ENCODE measurements at regions not wholly inside any gene's neighbourhood (a gene's known extent, or its start where the extent isn't known, plus 50 kb on each side); places are given as distances from the start of the nearest gene placed in this dataset.

GRCh38 chr7:3112479-3113134 is 68.9 kb upstream of the CARD11 start:
- CTCF ChIA-PET: no interaction called here
- TF ChIP-seq CTCF (IDR thresholded peaks at IDR 0.05; ENCODE audit: insufficient read depth in 1 of 2, low read depth in 1 of 2, low read length in 1 of 2, severe bottlenecking in 1 of 2, unreplicated experiment in 1 of 2): no peak

DNA sequence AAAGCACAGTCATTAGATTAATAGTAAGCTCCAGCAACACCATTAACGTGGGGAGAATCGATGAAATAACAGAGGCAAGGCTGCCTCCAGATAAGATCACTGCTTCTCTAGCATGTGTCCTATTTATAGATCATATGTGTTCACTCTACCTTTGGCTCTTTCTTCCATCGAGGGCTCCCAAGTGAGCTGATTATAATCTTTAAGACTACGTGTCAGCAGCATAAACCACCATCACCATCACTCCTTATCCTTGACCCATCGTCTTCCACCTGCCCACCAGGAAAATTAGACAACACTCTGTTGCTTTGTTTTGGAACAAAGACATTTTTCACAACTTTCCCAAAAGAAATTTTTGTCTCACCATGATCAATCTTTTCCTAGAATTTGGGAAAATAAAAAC is 71.2 kb upstream of the CARD11 start:
- BruUV-seq (replicated peaks): no TSS peak
- H3K4me1 ChIP-seq: no peaks in the 10 kb centered on the region
- Mint-ChIP-seq H3K9me3 (ENCODE audit: unreplicated experiment) (peaks cover 14% of the 10 kb centered on the region), H3K4me3 (ENCODE audit: unreplicated experiment) (no peak overlapping the region), H3K27me3 (ENCODE audit: insufficient read depth, unreplicated experiment) (peaks cover 2% of the 10 kb centered on the region), H3K4me1 (ENCODE audit: low read depth, unreplicated experiment) (no peaks in the 10 kb centered on the region), H3K27ac (ENCODE audit: unreplicated experiment) (no peak overlapping the region), H3K36me3 (ENCODE audit: insufficient read depth, unreplicated experiment) (no peaks in the 10 kb centered on the region)
- ChIA-PET CTCF (no interaction called here), POLR2A (no interaction called here)
- DNase-seq: no peak
- no peaks in the 10 kb centered on the region for H3K36me3 ChIP-seq (ENCODE audit: control insufficient read depth, insufficient read depth, low read length)
- H3K4me3 ChIP-seq (ENCODE audit: low read depth, low read length): no peak overlapping the region
- H3K9me3 ChIP-seq: 0 out of 2 replicates have a peak, but pooled peaks cover 4% of the 10 kb centered on the region
- intact Hi-C loops (cut with micrococcal nuclease; ENCODE audit: unreplicated experiment): no loop called here
- H3K27me3 ChIP-seq (replicated peaks; ENCODE audit: control insufficient read depth, insufficient read depth, low read length): no peaks in the 10 kb centered on the region
- no peak for TF ChIP-seq CTCF (IDR thresholded peaks at IDR 0.05; ENCODE audit: insufficient read depth in 1 of 2, low read depth in 1 of 2, low read length in 1 of 2, severe bottlenecking in 1 of 2, unreplicated experiment in 1 of 2)

More at GRCh38 chr7:3112479-3113134, 68.9 kb upstream of the CARD11 start:
- no TSS peak for BruUV-seq (replicated peaks)
- Histone ChIP-seq H3K4me3 (ENCODE audit: low read depth, low read length) (no peak overlapping the region), H3K27me3 (replicated peaks; ENCODE audit: control insufficient read depth, insufficient read depth, low read length) (no peaks in the 10 kb centered on the region), H3K4me1 (no peaks in the 10 kb centered on the region), H3K36me3 (ENCODE audit: control insufficient read depth, insufficient read depth, low read length) (no peaks in the 10 kb centered on the region), H3K9me3 (peaks cover 10% of the 10 kb centered on the region; the same call in 1 of the 2 replicates)
- H3K9me3 Mint-ChIP-seq (ENCODE audit: unreplicated experiment): peaks cover 28% of the 10 kb centered on the region
- H3K36me3 Mint-ChIP-seq (ENCODE audit: insufficient read depth, unreplicated experiment): no peaks in the 10 kb centered on the region
- intact Hi-C loops (cut with micrococcal nuclease; ENCODE audit: unreplicated experiment): no loop called here
- no peak overlapping the region for H3K27ac Mint-ChIP-seq (ENCODE audit: unreplicated experiment)
- H3K27me3 Mint-ChIP-seq (ENCODE audit: insufficient read depth, unreplicated experiment): peaks cover 2% of the 10 kb centered on the region
- POLR2A ChIA-PET: no interaction called here
- DNase-seq: no peak
- no peaks in the 10 kb centered on the region for H3K4me1 Mint-ChIP-seq (ENCODE audit: low read depth, unreplicated experiment)
- no peak overlapping the region for H3K4me3 Mint-ChIP-seq (ENCODE audit: unreplicated experiment)

GRCh38 chr7:3117081-3117480 is 73.4 kb upstream of the CARD11 start:
- H3K27me3 Mint-ChIP-seq (ENCODE audit: insufficient read depth, unreplicated experiment): peaks cover 2% of the 10 kb centered on the region
- Histone ChIP-seq H3K4me1 (no peaks in the 10 kb centered on the region), H3K9me3 (no peaks in the 10 kb centered on the region), H3K27me3 (replicated peaks; ENCODE audit: control insufficient read depth, insufficient read depth, low read length) (no peaks in the 10 kb centered on the region), H3K4me3 (ENCODE audit: low read depth, low read length) (no peak overlapping the region), H3K36me3 (ENCODE audit: control insufficient read depth, insufficient read depth, low read length) (no peaks in the 10 kb centered on the region)
- peaks cover 30% of the 10 kb centered on the region for H3K9me3 Mint-ChIP-seq (ENCODE audit: unreplicated experiment)
- BruUV-seq (replicated peaks): no TSS peak
- H3K36me3 Mint-ChIP-seq (ENCODE audit: insufficient read depth, unreplicated experiment): no peaks in the 10 kb centered on the region
- H3K4me3 Mint-ChIP-seq (ENCODE audit: unreplicated experiment): no peak overlapping the region
- no peaks in the 10 kb centered on the region for H3K4me1 Mint-ChIP-seq (ENCODE audit: low read depth, unreplicated experiment)
- DNase-seq: no peak
- POLR2A ChIA-PET: no interaction called here
- no peak overlapping the region for H3K27ac Mint-ChIP-seq (ENCODE audit: unreplicated experiment)
- intact Hi-C loops (cut with micrococcal nuclease; ENCODE audit: unreplicated experiment): no loop called here
- CTCF ChIA-PET: no interaction called here
- no peak for TF ChIP-seq CTCF (IDR thresholded peaks at IDR 0.05; ENCODE audit: insufficient read depth in 1 of 2, low read depth in 1 of 2, low read length in 1 of 2, severe bottlenecking in 1 of 2, unreplicated experiment in 1 of 2)
